ENCODE measurements at regions not wholly inside any gene's neighbourhood (a gene's known extent, or its start where the extent isn't known, plus 50 kb on each side); places are given as distances from the start of the nearest gene placed in this dataset.

DNA sequence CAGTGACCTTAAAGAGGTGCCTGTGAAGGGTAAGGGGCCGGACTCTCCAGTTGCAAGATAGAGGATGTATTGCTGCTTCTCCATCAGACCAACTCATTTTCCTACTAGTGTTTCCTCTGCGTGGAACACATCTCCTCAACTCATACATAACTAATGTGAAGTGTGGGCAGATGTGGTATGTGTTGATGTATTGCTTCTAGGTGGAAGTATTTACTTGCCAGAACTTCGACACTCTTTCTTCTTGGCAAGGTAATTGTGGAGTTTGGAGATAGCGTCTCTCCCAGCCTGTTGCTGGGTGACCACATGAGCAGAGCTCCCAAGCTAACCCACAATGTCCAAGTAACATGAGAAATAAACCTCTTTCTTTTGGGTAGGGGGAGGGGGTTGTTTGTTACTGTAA lies 456.9 kb downstream of the DYNC2H1 start:
- no peak for TF ChIP-seq GLIS3 (CRISPR knock-in tag; IDR thresholded peaks at IDR 0.05)
- no peak for TF ChIP-seq PATZ1 (CRISPR knock-in tag; IDR thresholded peaks at IDR 0.05; ENCODE audit: borderline replicate concordance)
- TF ChIP-seq, protein P1, sequence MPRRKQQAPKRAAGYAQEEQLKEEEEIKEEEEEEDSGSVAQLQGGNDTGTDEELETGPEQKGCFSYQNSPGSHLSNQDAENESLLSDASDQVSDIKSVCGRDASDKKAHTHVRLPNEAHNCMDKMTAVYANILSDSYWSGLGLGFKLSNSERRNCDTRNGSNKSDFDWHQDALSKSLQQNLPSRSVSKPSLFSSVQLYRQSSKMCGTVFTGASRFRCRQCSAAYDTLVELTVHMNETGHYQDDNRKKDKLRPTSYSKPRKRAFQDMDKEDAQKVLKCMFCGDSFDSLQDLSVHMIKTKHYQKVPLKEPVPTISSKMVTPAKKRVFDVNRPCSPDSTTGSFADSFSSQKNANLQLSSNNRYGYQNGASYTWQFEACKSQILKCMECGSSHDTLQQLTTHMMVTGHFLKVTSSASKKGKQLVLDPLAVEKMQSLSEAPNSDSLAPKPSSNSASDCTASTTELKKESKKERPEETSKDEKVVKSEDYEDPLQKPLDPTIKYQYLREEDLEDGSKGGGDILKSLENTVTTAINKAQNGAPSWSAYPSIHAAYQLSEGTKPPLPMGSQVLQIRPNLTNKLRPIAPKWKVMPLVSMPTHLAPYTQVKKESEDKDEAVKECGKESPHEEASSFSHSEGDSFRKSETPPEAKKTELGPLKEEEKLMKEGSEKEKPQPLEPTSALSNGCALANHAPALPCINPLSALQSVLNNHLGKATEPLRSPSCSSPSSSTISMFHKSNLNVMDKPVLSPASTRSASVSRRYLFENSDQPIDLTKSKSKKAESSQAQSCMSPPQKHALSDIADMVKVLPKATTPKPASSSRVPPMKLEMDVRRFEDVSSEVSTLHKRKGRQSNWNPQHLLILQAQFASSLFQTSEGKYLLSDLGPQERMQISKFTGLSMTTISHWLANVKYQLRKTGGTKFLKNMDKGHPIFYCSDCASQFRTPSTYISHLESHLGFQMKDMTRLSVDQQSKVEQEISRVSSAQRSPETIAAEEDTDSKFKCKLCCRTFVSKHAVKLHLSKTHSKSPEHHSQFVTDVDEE (CRISPR knock-in tag; IDR thresholded peaks at IDR 0.05), result no peak
- TF ChIP-seq, protein P2, sequence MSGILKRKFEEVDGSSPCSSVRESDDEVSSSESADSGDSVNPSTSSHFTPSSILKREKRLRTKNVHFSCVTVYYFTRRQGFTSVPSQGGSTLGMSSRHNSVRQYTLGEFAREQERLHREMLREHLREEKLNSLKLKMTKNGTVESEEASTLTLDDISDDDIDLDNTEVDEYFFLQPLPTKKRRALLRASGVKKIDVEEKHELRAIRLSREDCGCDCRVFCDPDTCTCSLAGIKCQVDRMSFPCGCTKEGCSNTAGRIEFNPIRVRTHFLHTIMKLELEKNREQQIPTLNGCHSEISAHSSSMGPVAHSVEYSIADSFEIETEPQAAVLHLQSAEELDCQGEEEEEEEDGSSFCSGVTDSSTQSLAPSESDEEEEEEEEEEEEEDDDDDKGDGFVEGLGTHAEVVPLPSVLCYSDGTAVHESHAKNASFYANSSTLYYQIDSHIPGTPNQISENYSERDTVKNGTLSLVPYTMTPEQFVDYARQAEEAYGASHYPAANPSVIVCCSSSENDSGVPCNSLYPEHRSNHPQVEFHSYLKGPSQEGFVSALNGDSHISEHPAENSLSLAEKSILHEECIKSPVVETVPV (CRISPR knock-in tag; IDR thresholded peaks at IDR 0.05), result no peak
- TF ChIP-seq, protein P3, sequence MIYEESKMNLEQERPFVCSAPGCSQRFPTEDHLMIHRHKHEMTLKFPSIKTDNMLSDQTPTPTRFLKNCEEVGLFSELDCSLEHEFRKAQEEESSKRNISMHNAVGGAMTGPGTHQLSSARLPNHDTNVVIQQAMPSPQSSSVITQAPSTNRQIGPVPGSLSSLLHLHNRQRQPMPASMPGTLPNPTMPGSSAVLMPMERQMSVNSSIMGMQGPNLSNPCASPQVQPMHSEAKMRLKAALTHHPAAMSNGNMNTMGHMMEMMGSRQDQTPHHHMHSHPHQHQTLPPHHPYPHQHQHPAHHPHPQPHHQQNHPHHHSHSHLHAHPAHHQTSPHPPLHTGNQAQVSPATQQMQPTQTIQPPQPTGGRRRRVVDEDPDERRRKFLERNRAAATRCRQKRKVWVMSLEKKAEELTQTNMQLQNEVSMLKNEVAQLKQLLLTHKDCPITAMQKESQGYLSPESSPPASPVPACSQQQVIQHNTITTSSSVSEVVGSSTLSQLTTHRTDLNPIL (CRISPR knock-in tag; IDR thresholded peaks at IDR 0.05; ENCODE audit: low read depth), result no peak
